HG03045 (cell line): ENCODE measurements at regions not wholly inside any gene's neighbourhood (a gene's known extent, or its start where the extent isn't known, plus 50 kb on each side); places are given as distances from the start of the nearest gene placed in this dataset.
A peak's percentile ranks its signal among the peaks of the same experiment; 100 is the strongest.

ENCODE experiments used
- ATAC-seq: cut with Tn5 transposase; IDR thresholded peaks from one replicate; pipeline ENCODE4 v1.9.1; 2021; ENCODE audit warnings: mild to moderate bottlenecking, moderate library complexity; ENCODE audit not compliant: unreplicated experiment

- ATAC-seq = no peak
These were observed 81.4 kb downstream of the ZNF608 start for GRCh38 chr5:124665035-124665434.

- no peak for ATAC-seq
These were observed 82.2 kb downstream of the ZNF608 start for GRCh38 chr5:124664287-124664686.

GRCh38 chr5:124663101-124663506 is 83.3 kb downstream of the ZNF608 start:
- no peak for ATAC-seq

GRCh38 chr5:124662181-124662781 is 84.2 kb downstream of the ZNF608 start:
- no peak for ATAC-seq

GRCh38 chr5:124661317-124662141 is 84.9 kb downstream of the ZNF608 start:
- ATAC-seq = no peak

- no peak for ATAC-seq
These were observed 86.0 kb downstream of the ZNF608 start for GRCh38 chr5:124660229-124661093.

GRCh38 chr5:124659798-124660197 is 86.6 kb downstream of the ZNF608 start:
- no peak for ATAC-seq

GRCh38 chr5:124658867-124659557 is 87.4 kb downstream of the ZNF608 start:
- ATAC-seq = no peak

- ATAC-seq = no peak
These were observed 90.4 kb downstream of the ZNF608 start for GRCh38 chr5:124655921-124656511.

GRCh38 chr5:124655251-124655917 is 91.1 kb downstream of the ZNF608 start:
- no peak for ATAC-seq

- no peak for ATAC-seq
These were observed 92.0 kb downstream of the ZNF608 start for GRCh38 chr5:124654418-124654817.

GRCh38 chr5:124653666-124654065 is 92.8 kb downstream of the ZNF608 start:
- no peak for ATAC-seq

- ATAC-seq = no peak
These were observed 93.5 kb downstream of the ZNF608 start for GRCh38 chr5:124652892-124653441.

GRCh38 chr5:124652514-124652819 is 94.0 kb downstream of the ZNF608 start:
- ATAC-seq = no peak

GRCh38 chr5:124651663-124652513 is 94.6 kb downstream of the ZNF608 start:
- peak; percentile 61 for ATAC-seq

- no peak for ATAC-seq
These were observed 95.3 kb downstream of the ZNF608 start for GRCh38 chr5:124650951-124651662.

GRCh38 chr5:124650147-124650561 is 96.3 kb downstream of the ZNF608 start:
- peak; percentile 60 for ATAC-seq

- peak; percentile 72 for ATAC-seq
These were observed 96.8 kb downstream of the ZNF608 start for GRCh38 chr5:124649491-124650146.
